SH-SY5Y (cell line): ENCODE measurements at regions not wholly inside any gene's neighbourhood (a gene's known extent, or its start where the extent isn't known, plus 50 kb on each side); places are given as distances from the start of the nearest gene placed in this dataset.

Source experiments
- GATA2 ChIP-seq: IDR thresholded peaks from 2 replicates; pipeline ENCODE4 v1.6.1; 2011; ENCODE audit warnings: mild to moderate bottlenecking, low read depth, low read length
- GATA3 ChIP-seq: IDR thresholded peaks from 2 replicates; pipeline ENCODE4 v1.6.1; 2011; ENCODE audit warnings: low read depth, mild to moderate bottlenecking, low read length, moderate library complexity

GRCh38 chr13:108387156-108387555, 117.6 kb downstream of the TNFSF13B start:
- TF ChIP-seq GATA2: no peak
- TF ChIP-seq GATA3: no peak
